Mesothelial cell of epicardium (in vitro differentiated cells): ENCODE measurements at regions not wholly inside any gene's neighbourhood (a gene's known extent, or its start where the extent isn't known, plus 50 kb on each side); places are given as distances from the start of the nearest gene placed in this dataset.

Source experiments
- DNase-seq, 2 experiments: peaks; one replicate each; pipeline ENCODE4 v3.0.0; 2021; ENCODE audit warnings: low spot score in 2 of 2; ENCODE audit not compliant: unreplicated experiment in 2 of 2
- H3K27ac Mint-ChIP-seq: 2 replicates; pipeline ENCODE4 v1.8.0; 2021; ENCODE audit warnings: mixed read lengths
- H3K27me3 Mint-ChIP-seq: 2 replicates; pipeline ENCODE4 v1.8.0; 2021; ENCODE audit warnings: low read depth, mixed read lengths
- H3K36me3 Mint-ChIP-seq: 2 replicates; pipeline ENCODE4 v1.8.0; 2021; ENCODE audit warnings: mixed read lengths
- H3K4me1 Mint-ChIP-seq: 2 replicates; pipeline ENCODE4 v1.8.0; 2021; ENCODE audit warnings: mixed read lengths
- H3K4me3 Mint-ChIP-seq: 2 replicates; pipeline ENCODE4 v1.8.0; 2021; ENCODE audit warnings: mild to moderate bottlenecking, moderate library complexity, mixed read lengths
- H3K9me3 Mint-ChIP-seq: 2 replicates; pipeline ENCODE4 v1.8.0; 2021; ENCODE audit warnings: mixed read lengths
- CTCF ChIP-seq: fragments of 200-600 bp; sonication (generic); IDR thresholded peaks from one replicate; pipeline ENCODE4 v1.5.0; 2021; ENCODE audit warnings: antibody characterized with exemption; ENCODE audit not compliant: unreplicated experiment

- H3K36me3 Mint-ChIP-seq = no peaks in the 10 kb centered on the region
- H3K4me1 Mint-ChIP-seq = no peaks in the 10 kb centered on the region
- no peak overlapping the region for H3K4me3 Mint-ChIP-seq
- H3K9me3 Mint-ChIP-seq = no peaks in the 10 kb centered on the region
- no peak for DNase-seq
- peaks cover 2% of the 10 kb centered on the region for H3K27me3 Mint-ChIP-seq
- TF ChIP-seq CTCF = no peak
- no peak overlapping the region for H3K27ac Mint-ChIP-seq
These were observed 411.2 kb upstream of the HS3ST1 start for GRCh38 chr4:11839889-11840288.

GRCh38 chr4:11831739-11832138 lies 403.0 kb upstream of the HS3ST1 start:
- Mint-ChIP-seq H3K27ac (no peak overlapping the region), H3K9me3 (peaks cover 3% of the 10 kb centered on the region), H3K4me1 (no peaks in the 10 kb centered on the region), H3K36me3 (no peaks in the 10 kb centered on the region), H3K4me3 (no peak overlapping the region), H3K27me3 (peaks cover 2% of the 10 kb centered on the region)
- TF ChIP-seq CTCF = no peak
- DNase-seq = no peak

DNA sequence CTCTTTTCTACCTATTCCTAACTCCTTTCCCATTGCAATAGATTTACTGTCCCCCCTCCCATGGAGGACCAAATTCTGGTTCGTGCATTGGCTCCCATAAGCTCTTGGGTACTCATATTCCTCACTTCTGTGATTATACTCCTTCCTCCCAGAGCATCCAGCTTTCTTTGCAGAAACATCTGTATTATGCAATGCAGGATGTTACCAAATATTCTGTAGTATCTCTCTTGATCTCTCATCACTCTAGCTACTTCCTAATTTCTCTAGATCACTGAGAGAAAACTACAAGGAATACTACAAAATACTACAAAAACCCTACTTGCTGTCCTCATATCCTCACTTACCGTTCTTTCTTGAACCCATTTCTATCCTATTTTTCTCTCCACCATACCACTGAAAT lies 395.9 kb upstream of the HS3ST1 start:
- no peak for TF ChIP-seq CTCF
- Mint-ChIP-seq H3K27ac (no peak overlapping the region), H3K9me3 (peaks cover 7% of the 10 kb centered on the region), H3K4me1 (peaks cover 2% of the 10 kb centered on the region), H3K4me3 (no peak overlapping the region), H3K36me3 (no peaks in the 10 kb centered on the region), H3K27me3 (no peaks in the 10 kb centered on the region)
- no peak for DNase-seq

DNA sequence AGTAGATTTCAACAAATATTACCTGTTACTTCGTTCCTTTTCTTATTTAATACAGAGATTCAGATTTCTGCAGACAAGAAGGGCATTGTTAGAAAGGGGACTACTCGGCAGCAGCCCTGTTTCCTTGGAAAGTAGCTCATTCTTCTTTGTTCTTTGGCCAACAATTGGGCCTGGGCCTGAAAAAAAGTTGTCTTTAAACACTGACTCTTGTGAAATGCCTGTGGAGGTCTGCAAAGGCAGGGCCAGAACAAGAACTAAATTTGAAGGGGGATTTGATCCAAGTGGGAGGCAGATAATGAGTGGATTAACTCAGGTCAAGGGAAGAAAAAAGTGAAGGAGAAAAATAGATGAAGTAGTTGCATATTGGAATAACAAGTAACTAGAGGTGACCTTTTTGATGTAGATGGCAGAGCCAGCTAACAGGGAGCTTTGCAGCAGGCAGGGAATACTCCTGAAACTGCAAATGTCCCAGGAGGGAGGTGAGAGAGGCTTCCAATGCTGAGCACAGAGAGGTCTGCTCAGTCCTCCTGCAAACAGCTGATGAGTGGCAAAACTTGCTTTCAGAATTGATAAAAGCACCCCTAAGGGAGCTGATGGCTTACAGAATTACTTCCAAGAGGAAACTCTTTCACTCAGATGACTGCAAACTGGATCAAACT lies 393.2 kb upstream of the HS3ST1 start:
- Mint-ChIP-seq H3K27me3 (no peaks in the 10 kb centered on the region), H3K9me3 (peaks cover 4% of the 10 kb centered on the region), H3K27ac (no peak overlapping the region), H3K4me3 (no peak overlapping the region), H3K4me1 (peaks cover 2% of the 10 kb centered on the region), H3K36me3 (no peaks in the 10 kb centered on the region)
- no peak for TF ChIP-seq CTCF
- DNase-seq = no peak

- TF ChIP-seq CTCF = no peak
- Mint-ChIP-seq H3K4me3 (no peak overlapping the region), H3K27me3 (no peaks in the 10 kb centered on the region), H3K36me3 (no peaks in the 10 kb centered on the region), H3K27ac (no peak overlapping the region), H3K9me3 (no peaks in the 10 kb centered on the region), H3K4me1 (peaks cover 2% of the 10 kb centered on the region)
- DNase-seq = no peak
These were observed 388.4 kb upstream of the HS3ST1 start for GRCh38 chr4:11817088-11817487.

GRCh38 chr4:11814758-11815157 lies 386.1 kb upstream of the HS3ST1 start:
- no peak for DNase-seq
- no peak for TF ChIP-seq CTCF
- no peaks in the 10 kb centered on the region for H3K27me3 Mint-ChIP-seq
- no peak overlapping the region for H3K27ac Mint-ChIP-seq
- H3K36me3 Mint-ChIP-seq = no peaks in the 10 kb centered on the region
- H3K4me3 Mint-ChIP-seq = no peak overlapping the region
- H3K4me1 Mint-ChIP-seq = no peaks in the 10 kb centered on the region
- H3K9me3 Mint-ChIP-seq = no peaks in the 10 kb centered on the region
